Caco-2 (cell line): ENCODE measurements at regions not wholly inside any gene's neighbourhood (a gene's known extent, or its start where the extent isn't known, plus 50 kb on each side); places are given as distances from the start of the nearest gene placed in this dataset.
"Not testable (repeated sequence)": the region's sequence is repeated elsewhere in the genome, so short reads cannot be mapped to it uniquely, and the experiment has no call there.

Source experiments
- BruUV-seq: library from RNA; stranded (reverse); fragments of 400-500 nt; replicated peaks from 2 replicates; lab custom pipeline; 2021; lab: Mats Ljungman, UMichigan
- CTCF ChIA-PET: fragments of 300-600 bp; sonication (Branson Sonifier 250); formaldehyde crosslinking; loops from one replicate; lab custom pipeline; 2022; ENCODE audit warnings: antibody characterized with exemption; lab: Charles Lee
- POLR2A ChIA-PET: fragments of 300-600 bp; sonication (Branson Sonifier 250); formaldehyde crosslinking; loops from one replicate; lab custom pipeline; 2022; ENCODE audit warnings: antibody characterized with exemption; lab: Charles Lee
- DNase-seq, 2 experiments: peaks; one replicate each; pipeline versions ENCODE4 v3.0.0 to v3.0.0-alpha.2; 2020 to 2022
- H3K27me3 ChIP-seq: replicated peaks from 2 replicates; pipeline ENCODE4 v1.6.0; 2011; ENCODE audit warnings: low read length; ENCODE audit not compliant: control insufficient read depth, insufficient read depth
- H3K36me3 ChIP-seq: 2 replicates; pipeline ENCODE4 v1.5.1; 2011; ENCODE audit warnings: low read length; ENCODE audit not compliant: control insufficient read depth, insufficient read depth
- H3K4me1 ChIP-seq: fragments of 250-450 bp; sonication (Bioruptor Pico); 2 replicates; pipeline ENCODE4 v1.5.1; 2020; ENCODE audit warnings: mild to moderate bottlenecking
- H3K4me3 ChIP-seq: 2 replicates; pipeline ENCODE4 v1.5.1; 2011; ENCODE audit warnings: low read depth, mild to moderate bottlenecking, control low read depth, low read length
- H3K9me3 ChIP-seq: fragments of 250-450 bp; sonication (Bioruptor Pico); 2 replicates; pipeline ENCODE4 v1.5.1; 2020; ENCODE audit warnings: mild to moderate bottlenecking, moderate library complexity
- H3K27ac Mint-ChIP-seq: one replicate; pipeline ENCODE4 v1.8.0; 2022; ENCODE audit warnings: mixed read lengths; ENCODE audit not compliant: unreplicated experiment
- H3K27me3 Mint-ChIP-seq: one replicate; pipeline ENCODE4 v1.8.0; 2022; ENCODE audit warnings: mixed read lengths; ENCODE audit not compliant: insufficient read depth, unreplicated experiment
- H3K36me3 Mint-ChIP-seq: one replicate; pipeline ENCODE4 v1.8.0; 2022; ENCODE audit warnings: mild to moderate bottlenecking, mixed read lengths; ENCODE audit not compliant: insufficient read depth, unreplicated experiment
- H3K4me1 Mint-ChIP-seq: one replicate; pipeline ENCODE4 v1.8.0; 2022; ENCODE audit warnings: low read depth, mixed read lengths; ENCODE audit not compliant: unreplicated experiment
- H3K4me3 Mint-ChIP-seq: one replicate; pipeline ENCODE4 v1.8.0; 2022; ENCODE audit warnings: mild to moderate bottlenecking, moderate library complexity, mixed read lengths; ENCODE audit not compliant: unreplicated experiment
- H3K9me3 Mint-ChIP-seq: one replicate; pipeline ENCODE4 v1.8.0; 2022; ENCODE audit warnings: mixed read lengths; ENCODE audit not compliant: unreplicated experiment
- intact Hi-C: fragments of 100-400 bp; cut with micrococcal nuclease; formaldehyde crosslinking; loops from one replicate; pipeline ENCODE4 v1.10.0; 2022; ENCODE audit not compliant: unreplicated experiment
- TF ChIP-seq, protein P1 (sequence below), 2 experiments: fragments of 200-600 bp in 1 of 2; IDR thresholded peaks; 1 replicate in 1 of 2; 2 replicates in 1 of 2; pipeline versions ENCODE4 v1.5.1 to v1.8.0; 2011 to 2022; ENCODE audit warnings: antibody characterized with exemption in 1 of 2, control low read depth in 1 of 2, inconsistent platforms in 1 of 2, low read depth in 1 of 2, low read length in 1 of 2, mild to moderate bottlenecking in 1 of 2, moderate library complexity in 1 of 2; ENCODE audit not compliant: insufficient read depth in 1 of 2, severe bottlenecking in 1 of 2, unreplicated experiment in 1 of 2

DNA sequence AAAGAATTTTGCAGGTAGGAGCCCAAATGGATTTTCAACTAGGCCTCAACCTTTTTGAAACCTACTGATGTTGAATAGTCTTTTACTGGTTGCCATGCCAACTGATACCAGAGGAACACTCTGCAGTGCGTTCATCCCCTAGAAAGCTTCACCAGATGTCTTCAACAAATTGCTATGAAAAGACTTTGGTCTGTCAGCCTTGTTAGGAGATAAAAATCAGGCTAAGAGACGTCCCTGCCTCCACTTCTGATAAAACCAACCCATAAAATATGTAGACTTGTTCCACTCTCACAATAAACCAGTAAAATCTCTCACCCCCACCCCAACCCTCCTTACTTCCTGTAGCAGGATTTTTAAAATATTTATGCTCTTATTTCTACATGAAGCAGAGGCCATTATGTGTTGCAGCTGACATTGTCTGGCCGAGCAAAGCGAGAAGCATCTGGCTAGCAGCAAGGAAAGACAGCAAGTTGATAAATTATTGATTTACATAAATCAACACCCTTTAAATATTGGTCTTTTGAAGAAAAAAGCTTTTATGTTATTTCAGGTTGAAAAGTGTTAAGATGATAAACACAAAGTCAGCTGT is 428.7 kb downstream of the ISL1 start:
- no TSS peak for BruUV-seq
- H3K9me3 Mint-ChIP-seq, result no peaks in the 10 kb centered on the region
- POLR2A ChIA-PET, result no interaction called here

DNA sequence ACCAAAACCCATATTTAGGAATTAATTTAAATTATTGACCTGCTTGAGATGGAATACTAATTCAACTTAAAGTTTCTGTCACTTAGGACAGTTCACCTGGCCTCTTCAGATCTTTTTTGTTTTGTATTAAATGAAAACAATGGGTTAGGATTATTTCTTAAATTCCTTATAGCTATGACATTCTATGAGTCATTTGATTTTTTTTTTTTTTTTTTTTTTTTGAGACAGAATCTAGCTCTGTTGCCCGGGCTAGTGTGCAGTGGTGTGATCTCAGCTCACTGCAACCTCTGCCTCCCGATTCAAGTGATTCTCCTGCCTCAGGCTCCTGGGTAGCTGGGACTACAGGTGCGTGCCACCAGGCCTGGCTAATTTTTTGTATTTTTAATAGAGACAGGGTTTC is 431.6 kb downstream of the ISL1 start:
- H3K9me3 Mint-ChIP-seq, H3K4me3 ChIP-seq, H3K4me1 ChIP-seq, CTCF ChIA-PET, H3K27me3 Mint-ChIP-seq, H3K36me3 ChIP-seq, H3K4me1 Mint-ChIP-seq, H3K4me3 Mint-ChIP-seq, H3K27me3 ChIP-seq, BruUV-seq, H3K36me3 Mint-ChIP-seq, POLR2A ChIA-PET, intact Hi-C loops, H3K27ac Mint-ChIP-seq, DNase-seq, H3K9me3 ChIP-seq: not testable (repeated sequence)

More for the DNA sequence above, 428.7 kb downstream of the ISL1 start:
- TF ChIP-seq, protein P1, sequence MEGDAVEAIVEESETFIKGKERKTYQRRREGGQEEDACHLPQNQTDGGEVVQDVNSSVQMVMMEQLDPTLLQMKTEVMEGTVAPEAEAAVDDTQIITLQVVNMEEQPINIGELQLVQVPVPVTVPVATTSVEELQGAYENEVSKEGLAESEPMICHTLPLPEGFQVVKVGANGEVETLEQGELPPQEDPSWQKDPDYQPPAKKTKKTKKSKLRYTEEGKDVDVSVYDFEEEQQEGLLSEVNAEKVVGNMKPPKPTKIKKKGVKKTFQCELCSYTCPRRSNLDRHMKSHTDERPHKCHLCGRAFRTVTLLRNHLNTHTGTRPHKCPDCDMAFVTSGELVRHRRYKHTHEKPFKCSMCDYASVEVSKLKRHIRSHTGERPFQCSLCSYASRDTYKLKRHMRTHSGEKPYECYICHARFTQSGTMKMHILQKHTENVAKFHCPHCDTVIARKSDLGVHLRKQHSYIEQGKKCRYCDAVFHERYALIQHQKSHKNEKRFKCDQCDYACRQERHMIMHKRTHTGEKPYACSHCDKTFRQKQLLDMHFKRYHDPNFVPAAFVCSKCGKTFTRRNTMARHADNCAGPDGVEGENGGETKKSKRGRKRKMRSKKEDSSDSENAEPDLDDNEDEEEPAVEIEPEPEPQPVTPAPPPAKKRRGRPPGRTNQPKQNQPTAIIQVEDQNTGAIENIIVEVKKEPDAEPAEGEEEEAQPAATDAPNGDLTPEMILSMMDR (IDR thresholded peaks at IDR 0.05; ENCODE audit: insufficient read depth in 1 of 2, low read depth in 1 of 2, low read length in 1 of 2, severe bottlenecking in 1 of 2, unreplicated experiment in 1 of 2), result no peak
- DNase-seq, result no peak
- Histone ChIP-seq H3K4me1 (no peaks in the 10 kb centered on the region), H3K27me3 (no peaks in the 10 kb centered on the region), H3K36me3 (no peaks in the 10 kb centered on the region), H3K9me3 (no peaks in the 10 kb centered on the region), H3K4me3 (no peak overlapping the region)
- CTCF ChIA-PET, result no interaction called here
- no peak overlapping the region for H3K4me3 Mint-ChIP-seq
- intact Hi-C loops, result no loop called here
- no peak overlapping the region for H3K27ac Mint-ChIP-seq
- H3K27me3 Mint-ChIP-seq, result no peaks in the 10 kb centered on the region
- H3K36me3 Mint-ChIP-seq, result no peaks in the 10 kb centered on the region
- no peaks in the 10 kb centered on the region for H3K4me1 Mint-ChIP-seq

DNA sequence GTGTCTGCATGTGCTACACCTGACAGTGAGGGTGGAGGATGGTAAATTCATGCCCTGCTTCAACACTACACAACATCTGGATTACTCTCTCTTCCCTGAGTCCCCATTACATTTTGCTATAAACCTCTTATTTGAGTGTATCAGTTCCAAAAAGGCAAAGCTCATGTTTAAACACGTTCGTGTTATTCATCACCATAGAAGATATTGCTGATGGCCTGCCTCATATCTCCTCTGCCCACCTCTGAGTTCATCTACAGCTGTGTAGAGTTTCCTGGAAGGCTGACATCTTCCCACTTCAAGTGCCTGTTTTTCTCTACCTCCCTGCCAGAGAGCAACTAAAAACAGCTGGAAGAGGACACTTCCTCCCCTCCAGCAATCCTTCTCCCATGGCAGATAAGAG is 433.2 kb downstream of the ISL1 start:
- no peaks in the 10 kb centered on the region for H3K4me1 ChIP-seq
- Mint-ChIP-seq H3K27ac (no peak overlapping the region), H3K4me1 (no peaks in the 10 kb centered on the region), H3K4me3 (no peak overlapping the region), H3K27me3 (no peaks in the 10 kb centered on the region), H3K36me3 (no peaks in the 10 kb centered on the region), H3K9me3 (no peaks in the 10 kb centered on the region)
- no peaks in the 10 kb centered on the region for H3K9me3 ChIP-seq
- intact Hi-C loops, result no loop called here
- no peaks in the 10 kb centered on the region for H3K27me3 ChIP-seq
- H3K36me3 ChIP-seq, result no peaks in the 10 kb centered on the region
- H3K4me3 ChIP-seq, result no peak overlapping the region
- no peak for DNase-seq
- TF ChIP-seq, protein P1 (IDR thresholded peaks at IDR 0.05; ENCODE audit: insufficient read depth in 1 of 2, low read depth in 1 of 2, low read length in 1 of 2, severe bottlenecking in 1 of 2, unreplicated experiment in 1 of 2), result no peak
- no TSS peak for BruUV-seq
- ChIA-PET CTCF (no interaction called here), POLR2A (no interaction called here)

DNA sequence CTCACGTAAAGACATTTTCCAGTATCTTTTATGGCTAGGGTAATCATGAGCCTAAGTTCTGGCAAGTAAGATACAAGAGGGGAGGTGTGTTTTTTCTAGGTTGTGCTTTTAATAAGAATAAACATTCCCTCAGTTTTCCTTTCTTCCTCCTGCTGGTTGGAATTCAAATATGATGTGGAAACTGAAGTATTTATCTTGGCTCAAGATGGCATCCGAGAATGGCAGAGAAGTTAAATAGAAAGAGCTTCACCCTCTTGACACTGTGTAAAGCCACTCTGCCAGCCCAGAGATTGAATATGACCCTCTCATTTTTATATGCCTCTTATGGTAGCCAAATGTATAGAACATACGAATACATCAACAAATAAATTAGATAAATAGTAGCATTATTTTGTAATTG is 438.4 kb downstream of the ISL1 start:
- Mint-ChIP-seq H3K9me3 (no peaks in the 10 kb centered on the region), H3K36me3 (no peaks in the 10 kb centered on the region), H3K4me1 (no peaks in the 10 kb centered on the region), H3K4me3 (no peak overlapping the region), H3K27me3 (no peaks in the 10 kb centered on the region), H3K27ac (no peak overlapping the region)
- no peaks in the 10 kb centered on the region for H3K9me3 ChIP-seq
- intact Hi-C loops, result no loop called here
- ChIA-PET CTCF (no interaction called here), POLR2A (no interaction called here)
- no TSS peak for BruUV-seq
- H3K27me3 ChIP-seq, result no peaks in the 10 kb centered on the region
- no peak overlapping the region for H3K4me3 ChIP-seq
- no peaks in the 10 kb centered on the region for H3K4me1 ChIP-seq
- no peak for DNase-seq
- no peaks in the 10 kb centered on the region for H3K36me3 ChIP-seq
- TF ChIP-seq, protein P1 (IDR thresholded peaks at IDR 0.05; ENCODE audit: insufficient read depth in 1 of 2, low read depth in 1 of 2, low read length in 1 of 2, severe bottlenecking in 1 of 2, unreplicated experiment in 1 of 2), result no peak
